ENCODE measurements at regions not wholly inside any gene's neighbourhood (a gene's known extent, or its start where the extent isn't known, plus 50 kb on each side); places are given as distances from the start of the nearest gene placed in this dataset.

- DNase-seq (ENCODE audit: low read depth), result no peak
These were observed 101.0 kb upstream of the DACH1 start for GRCh38 chr13:71967990-71968389.

- no peak for DNase-seq (ENCODE audit: low read depth)
These were observed 97.6 kb upstream of the DACH1 start for GRCh38 chr13:71964491-71965100.

GRCh38 chr13:71962735-71963134, 95.7 kb upstream of the DACH1 start:
- no peak for DNase-seq (ENCODE audit: low read depth)

- DNase-seq (ENCODE audit: low read depth), result no peak
These were observed 95.1 kb upstream of the DACH1 start for GRCh38 chr13:71962126-71962525.

- DNase-seq (ENCODE audit: low read depth), result no peak
These were observed 82.4 kb upstream of the DACH1 start for GRCh38 chr13:71949441-71949840.

GRCh38 chr13:71939186-71939585, 72.2 kb upstream of the DACH1 start:
- no peak for DNase-seq (ENCODE audit: low read depth)

GRCh38 chr13:71935166-71935840, 68.3 kb upstream of the DACH1 start:
- no peak for DNase-seq (ENCODE audit: low read depth)

- no peak for DNase-seq (ENCODE audit: low read depth)
These were observed 57.9 kb upstream of the DACH1 start for GRCh38 chr13:71924931-71925330.

- no peak for DNase-seq (ENCODE audit: low read depth)
These were observed 55.2 kb upstream of the DACH1 start for GRCh38 chr13:71922194-71922593.

Measured in activated T-cell treated with anti-CD3 and anti-CD28 coated beads for 24 hours (primary cell).